ENCODE measurements at regions not wholly inside any gene's neighbourhood (a gene's known extent, or its start where the extent isn't known, plus 50 kb on each side); places are given as distances from the start of the nearest gene placed in this dataset.

DNA sequence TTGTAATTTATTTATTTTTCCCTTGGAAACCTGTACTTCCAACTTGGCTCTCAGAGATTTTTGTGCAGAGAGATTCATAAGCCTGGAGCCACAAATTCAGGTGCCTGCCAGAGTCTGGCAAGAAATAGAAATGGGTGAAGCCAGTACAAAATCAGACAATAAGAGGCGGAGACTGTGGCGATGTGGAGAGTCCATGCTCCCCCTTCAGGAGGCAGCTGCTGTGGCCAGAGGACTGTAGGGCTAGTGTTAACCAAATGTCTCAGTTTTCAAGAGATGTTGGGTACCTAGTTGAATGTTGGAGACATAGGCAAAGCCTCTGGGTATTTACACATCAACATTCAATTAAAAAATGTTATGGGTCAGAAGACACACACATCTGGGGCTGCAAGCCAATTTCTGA, 208.6 kb downstream of the PSAT1 start:
- no peak for DNase-seq

GRCh38 chr9:78507037-78507436, 210.1 kb downstream of the PSAT1 start:
- DNase-seq: no peak

- DNase-seq: no peak
Observed at GRCh38 chr9:78510035-78510434, 213.1 kb downstream of the PSAT1 start.

DNA sequence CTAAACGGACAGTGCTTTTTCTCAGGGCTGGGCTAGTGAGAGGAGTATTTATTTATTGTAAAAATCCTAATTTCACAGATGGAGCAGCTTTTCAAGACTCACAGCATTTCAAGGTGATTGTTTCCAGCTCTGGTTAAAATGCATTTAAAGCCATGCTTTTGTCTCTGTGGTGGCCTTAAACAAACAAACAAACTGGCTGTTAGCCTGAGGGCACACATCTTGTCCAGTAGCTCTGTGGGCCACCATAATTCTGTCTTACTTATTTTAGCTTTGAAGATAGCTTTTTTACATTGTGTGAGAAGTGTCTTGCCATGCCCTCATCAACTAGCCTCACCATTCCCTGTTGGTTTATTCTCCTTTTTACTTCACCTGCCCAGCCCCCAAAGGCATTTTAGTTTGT, 218.2 kb downstream of the PSAT1 start:
- no peak for DNase-seq

GRCh38 chr9:78519786-78520185, 222.9 kb downstream of the PSAT1 start:
- DNase-seq: no peak

DNA sequence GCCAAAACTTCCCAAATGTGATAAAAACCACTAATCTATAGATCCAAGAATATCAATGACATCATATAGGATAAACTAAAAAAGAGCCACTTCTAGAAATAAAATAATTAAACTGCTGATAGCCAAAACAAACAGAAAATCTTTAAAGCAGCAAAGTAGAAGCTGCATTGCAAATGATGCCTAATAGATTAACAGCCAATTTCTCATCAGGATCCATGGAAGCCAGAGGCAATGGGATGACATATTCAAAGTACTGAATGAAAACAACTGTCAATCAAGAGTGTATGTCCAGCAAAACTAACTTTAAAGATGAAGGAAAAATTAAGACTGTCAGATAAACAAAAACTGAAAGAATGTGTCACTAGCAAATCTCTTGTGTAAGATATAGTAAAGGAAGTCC, 224.8 kb downstream of the PSAT1 start:
- no peak for DNase-seq

DNA sequence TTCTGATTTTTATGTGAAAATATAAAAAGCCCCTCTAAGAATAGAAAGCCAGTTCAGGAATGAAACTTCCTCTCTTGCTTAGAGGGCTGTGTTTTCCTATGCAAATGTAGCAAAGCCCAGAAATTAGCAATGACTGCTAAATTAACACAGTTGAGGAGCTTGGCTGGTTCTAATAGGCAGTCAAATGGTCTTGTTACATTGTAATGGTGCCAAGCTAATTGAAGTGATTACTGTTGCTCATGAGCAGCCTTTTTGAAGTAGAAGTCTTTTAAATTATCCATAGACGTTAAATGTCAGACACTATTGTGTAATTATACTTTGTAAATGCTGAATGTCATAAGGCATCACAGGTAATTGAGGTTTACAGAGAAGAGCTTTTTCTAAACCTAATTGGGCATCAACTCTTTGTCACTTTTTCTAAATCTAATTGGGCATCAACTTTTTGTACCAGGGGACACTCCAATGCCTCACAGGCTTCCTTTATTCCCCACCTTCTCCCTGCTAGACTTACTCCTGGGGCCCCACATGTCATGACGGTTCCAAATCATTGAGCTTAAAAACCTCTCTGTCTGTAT, 229.1 kb downstream of the PSAT1 start:
- no peak for DNase-seq

GRCh38 chr9:78533500-78533899, 236.6 kb downstream of the PSAT1 start:
- DNase-seq: no peak

DNA sequence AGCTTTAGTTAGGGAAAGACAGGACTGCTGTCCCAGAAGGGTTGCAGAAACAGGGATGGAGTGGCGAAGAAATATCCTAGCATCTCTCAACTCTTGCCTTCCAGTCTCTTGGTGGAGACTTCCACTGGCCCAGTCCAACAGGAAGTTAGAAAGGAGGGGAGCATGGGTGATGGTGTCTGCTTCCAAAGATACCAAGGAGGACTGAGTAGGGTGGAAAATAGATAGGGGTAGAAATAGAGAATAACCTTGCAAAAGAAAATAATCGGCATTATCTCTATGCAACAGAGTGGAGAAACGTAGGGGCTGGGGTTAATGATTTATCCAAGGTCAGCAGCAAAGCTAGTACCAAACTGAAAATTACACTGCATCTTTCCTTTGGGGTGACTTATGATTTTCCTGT, 242.3 kb downstream of the PSAT1 start:
- no peak for DNase-seq

- no peak for DNase-seq
Observed at GRCh38 chr9:78539904-78540303, 243.0 kb downstream of the PSAT1 start.

GRCh38 chr9:78541868-78542443, 245.0 kb downstream of the PSAT1 start:
- DNase-seq: no peak

DNA sequence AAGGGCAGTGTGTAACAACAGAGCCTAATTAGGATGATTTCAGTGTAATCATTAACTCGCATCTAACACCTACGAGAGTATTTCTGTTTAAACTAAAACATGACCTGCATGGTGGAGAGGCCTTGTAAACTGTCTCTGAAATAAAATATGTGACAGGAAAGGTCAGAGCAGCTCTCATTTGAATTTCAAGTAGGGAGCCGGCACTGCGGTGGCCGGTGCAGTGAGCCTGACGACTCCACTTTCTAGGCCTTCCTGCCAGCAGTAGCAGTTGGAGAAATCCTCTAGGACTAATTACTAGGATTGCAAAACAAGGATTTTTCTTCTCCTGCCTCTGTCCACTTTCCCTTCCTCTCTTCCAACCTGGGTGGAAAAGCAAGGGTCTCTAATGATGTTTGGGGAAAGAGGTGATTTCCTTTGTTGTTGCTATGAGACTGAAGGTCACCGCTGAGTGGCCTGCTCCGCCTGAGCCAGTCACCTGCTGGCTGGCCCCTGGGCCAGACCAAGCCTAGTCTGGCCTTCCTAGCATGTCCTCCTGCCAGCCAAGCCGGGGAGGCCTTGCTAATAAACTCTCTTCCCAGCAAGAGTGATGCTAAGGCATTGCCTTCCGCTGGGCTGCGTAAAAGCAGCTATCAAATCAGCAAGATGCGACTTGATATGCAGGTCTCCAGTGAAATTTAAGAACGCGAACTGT, 245.7 kb downstream of the PSAT1 start:
- no peak for DNase-seq

DNA sequence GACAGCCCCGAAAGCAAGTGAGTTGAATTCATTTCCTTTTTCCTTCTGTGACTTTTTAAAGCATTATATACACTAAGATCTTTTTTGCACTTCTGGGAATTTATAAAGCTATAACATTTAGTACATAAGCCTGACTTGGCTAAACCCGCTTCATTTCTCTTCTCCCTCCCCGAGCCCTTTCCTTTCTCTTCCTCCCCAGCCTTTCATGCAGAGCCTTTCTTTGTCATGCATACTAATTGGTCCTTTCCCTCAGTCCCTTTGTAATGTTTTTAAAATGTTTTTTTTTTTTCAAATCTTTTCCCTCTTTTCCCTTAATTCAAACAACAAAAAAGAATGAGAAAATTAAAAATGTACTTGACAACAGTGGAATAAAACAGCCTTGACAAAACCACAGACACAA, 246.4 kb downstream of the PSAT1 start:
- no peak for DNase-seq

GRCh38 chr9:78544230-78544629, 247.3 kb downstream of the PSAT1 start:
- DNase-seq: no peak

DNA sequence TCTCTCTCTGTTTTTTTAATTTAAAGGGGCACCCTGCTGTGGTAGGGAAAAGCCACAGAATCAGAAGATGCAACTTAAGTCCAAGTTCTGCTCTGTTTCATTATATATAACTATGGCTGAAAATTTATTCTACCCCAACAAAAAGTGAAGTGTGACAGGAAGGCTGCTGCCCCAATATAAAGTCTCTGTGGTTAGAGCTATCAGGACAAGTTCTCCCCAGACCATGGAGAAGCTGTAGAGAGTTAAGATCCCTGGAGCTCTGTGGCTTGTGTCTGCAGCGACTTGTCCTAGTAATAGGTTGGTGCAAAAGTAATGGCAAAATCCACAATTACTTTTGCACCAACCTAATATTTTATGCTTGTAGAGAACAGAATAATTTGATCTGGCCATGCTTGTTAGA, 250.9 kb downstream of the PSAT1 start:
- no peak for DNase-seq

DNA sequence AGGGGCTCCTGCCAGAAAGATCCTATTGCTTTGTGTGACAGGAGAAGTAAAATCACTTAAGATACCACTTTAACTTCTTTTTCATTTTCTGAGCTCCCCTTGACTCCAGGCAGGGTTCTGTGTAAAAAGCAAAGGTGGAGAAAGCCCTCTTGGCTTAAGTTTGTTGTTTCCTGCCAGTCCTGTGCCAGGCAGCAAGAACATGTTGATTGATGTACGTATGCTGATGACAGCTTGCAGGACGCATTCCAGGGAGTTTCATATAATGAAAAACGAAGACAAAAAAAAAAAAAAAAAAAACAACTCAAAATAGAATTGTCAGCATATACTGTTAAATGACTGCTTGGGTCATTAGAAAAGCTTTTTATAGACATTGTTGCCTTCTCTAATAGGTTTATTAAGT, 251.7 kb downstream of the PSAT1 start:
- DNase-seq: no peak

GRCh38 chr9:78549711-78550110, 252.8 kb downstream of the PSAT1 start:
- DNase-seq: no peak

GRCh38 chr9:78552802-78553201, 255.9 kb downstream of the PSAT1 start:
- no peak for DNase-seq

DNA sequence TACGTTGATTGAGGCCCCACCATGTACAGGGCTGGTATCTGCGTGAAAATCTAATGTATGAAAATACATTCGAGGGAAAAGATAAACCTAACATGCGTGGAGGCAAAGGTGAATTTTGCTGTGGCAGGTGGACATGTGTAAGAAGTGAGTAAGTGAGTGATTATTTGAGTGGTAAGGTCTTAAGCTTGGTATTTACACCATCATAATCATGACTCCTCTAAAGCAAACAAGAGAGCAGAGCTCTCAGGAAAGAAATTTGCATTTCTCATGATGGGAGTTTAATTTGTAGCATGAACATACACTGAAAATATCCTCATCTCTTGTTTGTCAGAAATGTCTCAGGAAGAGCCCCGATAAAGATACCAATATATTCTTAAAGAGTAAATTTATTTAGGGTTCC, 260.6 kb downstream of the PSAT1 start:
- DNase-seq: no peak

DNA sequence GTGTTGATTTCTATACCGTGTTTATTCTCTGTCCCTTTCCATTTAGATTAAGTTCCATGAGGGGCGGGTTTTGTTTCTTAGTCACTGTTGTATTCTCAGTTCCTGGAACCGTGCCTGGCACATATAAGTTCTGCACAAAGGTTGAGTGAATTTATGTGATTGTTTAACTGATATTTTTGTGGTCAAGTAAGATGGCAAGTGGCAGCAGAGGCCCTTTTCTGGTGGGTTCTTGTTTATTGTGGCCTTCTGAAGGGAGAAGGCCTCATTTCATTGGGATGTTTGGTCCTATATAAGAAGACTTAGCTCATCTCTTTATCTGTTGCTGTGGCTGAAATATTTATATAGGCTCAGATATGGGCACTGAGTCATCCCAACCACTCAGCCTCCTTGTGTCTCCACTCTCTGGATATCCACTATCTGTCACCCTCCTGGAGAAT, 262.5 kb downstream of the PSAT1 start:
- DNase-seq: no peak

GRCh38 chr9:78562021-78562420, 265.1 kb downstream of the PSAT1 start:
- DNase-seq: no peak

DNA sequence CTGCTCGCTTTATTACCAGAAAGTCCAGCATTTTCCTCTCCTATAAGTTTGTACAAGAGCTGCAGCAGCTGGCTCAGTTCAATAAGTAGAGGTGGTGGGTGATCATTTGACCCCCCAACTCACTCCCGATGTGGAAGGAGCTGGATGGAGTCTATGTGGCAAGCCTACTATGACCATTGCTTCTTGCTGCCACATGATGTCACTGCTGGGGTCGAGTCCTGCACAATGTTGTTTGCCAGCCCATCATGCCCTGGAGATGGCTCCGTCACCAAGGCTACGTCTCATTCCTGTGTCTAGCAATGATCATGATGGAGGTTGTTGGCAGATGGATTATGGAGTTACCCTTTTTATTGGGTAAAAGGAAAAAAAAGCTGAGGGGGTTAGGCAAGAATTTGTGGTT, 266.3 kb downstream of the PSAT1 start:
- no peak for DNase-seq

DNA sequence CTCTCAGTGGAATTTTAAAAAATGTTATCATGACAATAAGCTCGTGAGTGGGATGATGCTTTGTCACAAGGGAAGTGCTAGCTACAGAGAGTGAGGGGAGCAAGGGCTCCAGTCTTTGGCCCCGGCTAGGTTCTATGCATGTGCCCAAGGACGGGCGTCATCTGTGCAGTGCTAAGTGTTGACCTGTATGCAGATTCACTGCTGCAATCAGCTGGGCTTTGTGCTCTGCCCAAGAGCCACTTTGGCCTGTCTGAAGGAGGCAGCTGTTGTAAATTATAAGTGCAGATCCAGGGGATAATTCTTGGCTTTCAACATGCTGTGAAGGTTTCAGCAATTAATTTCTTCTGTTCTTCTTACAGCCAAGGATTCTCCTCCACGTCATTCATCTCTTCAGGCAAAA, 268.6 kb downstream of the PSAT1 start:
- DNase-seq: no peak

- DNase-seq: no peak
Observed at GRCh38 chr9:78566521-78566920, 269.6 kb downstream of the PSAT1 start.
